ENCODE measurements at regions not wholly inside any gene's neighbourhood (a gene's known extent, or its start where the extent isn't known, plus 50 kb on each side); places are given as distances from the start of the nearest gene placed in this dataset.

DNA sequence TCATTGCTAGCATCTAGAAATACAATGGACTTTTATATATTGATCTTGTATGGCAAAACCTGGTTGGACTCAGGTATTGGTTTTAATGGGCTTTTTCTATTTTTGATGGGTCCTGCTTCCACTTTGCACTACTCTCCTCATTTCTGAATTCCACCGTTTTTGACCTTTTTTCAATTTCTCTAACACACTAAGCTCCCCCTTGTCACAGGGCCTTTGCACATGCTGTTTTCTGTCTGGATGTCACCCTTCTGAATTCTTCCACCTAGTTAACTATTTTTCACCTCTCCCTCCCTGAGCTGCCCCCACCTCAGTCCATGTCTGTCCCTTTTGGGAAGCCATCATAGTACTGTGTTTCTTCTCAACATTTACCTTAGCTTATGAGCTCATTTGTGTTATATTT, 112.7 kb upstream of the FRMD6 start:
- no peak overlapping the region for H3K27ac ChIP-seq
- TF ChIP-seq, protein P1, sequence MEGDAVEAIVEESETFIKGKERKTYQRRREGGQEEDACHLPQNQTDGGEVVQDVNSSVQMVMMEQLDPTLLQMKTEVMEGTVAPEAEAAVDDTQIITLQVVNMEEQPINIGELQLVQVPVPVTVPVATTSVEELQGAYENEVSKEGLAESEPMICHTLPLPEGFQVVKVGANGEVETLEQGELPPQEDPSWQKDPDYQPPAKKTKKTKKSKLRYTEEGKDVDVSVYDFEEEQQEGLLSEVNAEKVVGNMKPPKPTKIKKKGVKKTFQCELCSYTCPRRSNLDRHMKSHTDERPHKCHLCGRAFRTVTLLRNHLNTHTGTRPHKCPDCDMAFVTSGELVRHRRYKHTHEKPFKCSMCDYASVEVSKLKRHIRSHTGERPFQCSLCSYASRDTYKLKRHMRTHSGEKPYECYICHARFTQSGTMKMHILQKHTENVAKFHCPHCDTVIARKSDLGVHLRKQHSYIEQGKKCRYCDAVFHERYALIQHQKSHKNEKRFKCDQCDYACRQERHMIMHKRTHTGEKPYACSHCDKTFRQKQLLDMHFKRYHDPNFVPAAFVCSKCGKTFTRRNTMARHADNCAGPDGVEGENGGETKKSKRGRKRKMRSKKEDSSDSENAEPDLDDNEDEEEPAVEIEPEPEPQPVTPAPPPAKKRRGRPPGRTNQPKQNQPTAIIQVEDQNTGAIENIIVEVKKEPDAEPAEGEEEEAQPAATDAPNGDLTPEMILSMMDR (conservative IDR thresholded peaks at IDR 0.05), result no peak

DNA sequence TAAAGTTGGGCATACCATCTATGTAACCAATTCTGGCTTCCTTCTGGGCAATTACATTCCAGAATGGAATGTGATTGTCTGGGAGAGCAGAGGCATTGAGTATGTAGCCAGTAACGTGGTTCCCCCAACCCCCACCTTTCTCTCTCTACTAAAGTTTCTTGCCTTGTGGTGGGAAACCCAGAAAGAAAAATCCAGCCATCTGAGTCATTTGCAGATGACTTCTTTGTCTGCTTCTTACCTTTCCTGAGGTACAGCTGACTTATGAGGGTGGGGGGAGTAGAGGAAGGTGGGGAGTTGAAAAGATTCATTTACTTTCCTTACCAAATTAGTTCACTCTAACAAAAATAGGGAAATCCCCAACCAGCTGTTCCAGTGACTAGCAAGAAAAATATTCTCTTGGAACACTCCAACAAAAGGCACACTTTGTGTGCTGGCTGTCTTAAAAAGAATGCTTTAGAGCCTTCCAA, 112.1 kb upstream of the FRMD6 start:
- TF ChIP-seq, protein P1 (conservative IDR thresholded peaks at IDR 0.05), result no peak
- no peak overlapping the region for H3K27ac ChIP-seq

DNA sequence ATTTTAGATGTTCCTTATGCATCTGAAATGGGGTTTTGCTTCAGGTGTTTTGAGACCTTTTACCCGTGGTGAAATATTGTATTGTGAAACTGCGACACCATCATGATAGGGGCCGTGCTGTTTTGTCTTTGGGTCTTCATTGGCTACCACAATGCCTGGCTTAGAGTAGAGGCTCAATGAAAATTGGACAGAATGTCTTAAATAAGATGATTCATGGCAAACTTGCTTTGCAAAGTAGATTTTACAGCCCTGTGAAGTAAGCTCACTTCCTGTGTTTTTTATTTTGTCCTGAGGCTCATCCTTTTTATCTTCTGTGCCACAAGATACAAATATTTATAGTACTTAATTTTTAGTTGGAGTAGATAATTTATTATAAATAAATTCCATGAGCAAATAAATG, 111.3 kb upstream of the FRMD6 start:
- TF ChIP-seq, protein P1 (conservative IDR thresholded peaks at IDR 0.05), result no peak
- no peak overlapping the region for H3K27ac ChIP-seq

DNA sequence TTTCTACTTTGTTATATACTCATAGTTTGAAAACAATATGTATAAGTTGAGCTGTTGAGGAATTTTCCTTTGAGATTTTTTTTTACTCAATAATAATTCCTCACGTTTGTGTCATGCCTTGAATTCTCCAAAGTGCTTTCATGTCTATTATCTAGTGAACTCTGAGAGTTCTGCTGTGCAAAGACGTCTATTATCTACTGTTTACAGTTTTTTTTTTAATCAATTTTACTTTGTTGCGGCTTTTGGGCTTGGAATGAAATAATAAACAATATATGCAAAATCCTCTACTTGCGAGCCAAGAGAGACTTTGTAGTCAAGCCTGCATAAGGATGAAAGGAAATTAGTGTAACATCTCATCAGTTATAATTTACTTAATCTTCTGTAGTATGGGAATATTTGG, 107.2 kb upstream of the FRMD6 start:
- TF ChIP-seq, protein P1 (conservative IDR thresholded peaks at IDR 0.05), result no peak

DNA sequence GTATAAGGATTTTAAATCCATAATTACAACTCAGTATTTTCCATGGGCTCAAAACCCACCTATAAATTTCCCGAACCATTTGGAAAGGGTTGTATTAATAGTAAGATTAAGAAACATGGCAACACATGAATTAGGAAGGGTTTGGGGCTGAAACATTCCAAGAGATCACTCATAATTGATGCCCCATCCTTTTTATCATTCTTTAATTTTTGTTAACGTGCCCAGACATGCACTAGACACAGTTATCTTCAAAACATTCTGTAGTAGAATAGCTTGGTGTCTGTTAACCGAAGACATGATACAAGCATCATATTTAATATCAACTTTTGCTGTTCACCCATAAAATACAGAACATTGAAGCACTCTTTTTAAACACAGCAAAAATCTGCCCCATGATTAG, 106.8 kb upstream of the FRMD6 start:
- no peak overlapping the region for H3K27ac ChIP-seq
- TF ChIP-seq, protein P1 (conservative IDR thresholded peaks at IDR 0.05), result no peak

More for the DNA sequence above, 107.2 kb upstream of the FRMD6 start:
- no peak overlapping the region for H3K27ac ChIP-seq

DNA sequence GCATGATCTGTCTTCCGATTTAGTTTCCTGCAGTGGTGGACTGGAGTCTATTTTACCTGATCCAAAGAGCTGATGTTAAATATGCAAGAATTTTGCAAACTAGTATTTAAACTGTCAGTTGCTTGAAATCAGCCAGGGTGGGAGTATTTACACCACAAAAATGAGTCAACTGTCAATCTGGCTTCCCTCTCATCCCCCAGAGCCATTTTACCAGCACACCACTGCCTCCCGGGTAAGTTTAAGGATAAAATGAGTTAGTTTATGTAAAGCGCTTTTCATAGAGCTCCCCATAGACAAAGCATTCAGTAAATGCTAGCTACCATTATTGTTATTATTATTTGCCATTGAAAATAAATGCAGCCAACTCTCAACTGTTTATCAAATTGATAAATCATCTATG, 106.3 kb upstream of the FRMD6 start:
- TF ChIP-seq, protein P1 (conservative IDR thresholded peaks at IDR 0.05), result no peak
- H3K27ac ChIP-seq, result no peak overlapping the region; the same call in 1 of the 2 replicates

DNA sequence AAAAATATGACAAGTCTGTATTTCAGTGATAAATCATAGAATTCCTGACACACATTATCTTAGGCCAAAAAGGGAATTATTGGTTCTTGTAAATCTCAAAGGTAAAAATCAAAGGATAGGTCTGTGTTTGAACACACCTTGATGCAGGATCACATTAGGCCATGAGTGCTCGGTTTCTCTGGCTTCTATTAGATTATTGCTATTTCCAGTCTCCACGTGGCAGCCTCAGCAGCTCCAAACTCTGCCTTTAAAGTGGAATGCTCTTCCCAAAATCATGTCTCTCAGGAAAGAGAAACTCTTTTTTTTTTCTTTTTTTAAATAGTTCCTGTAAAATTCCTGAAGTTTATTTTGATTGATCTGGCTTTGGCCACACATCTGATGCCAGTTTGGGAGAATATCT, 105.6 kb upstream of the FRMD6 start:
- TF ChIP-seq, protein P1 (conservative IDR thresholded peaks at IDR 0.05), result no peak
- no peak overlapping the region; the same call in 1 of the 2 replicates for H3K27ac ChIP-seq

Measured in VCaP (cell line).